ENCODE measurements at regions not wholly inside any gene's neighbourhood (a gene's known extent, or its start where the extent isn't known, plus 50 kb on each side); places are given as distances from the start of the nearest gene placed in this dataset.

- no peak for TF ChIP-seq ZNF747 (tag by site-specific recombination; IDR thresholded peaks at IDR 0.05)
- TF ChIP-seq ZNF629 (tag by site-specific recombination; IDR thresholded peaks at IDR 0.05) = no peak
Observed at GRCh38 chr18:28792404-28793086, 615.6 kb upstream of the CDH2 start.
